Karpas-422 (cell line): ENCODE measurements at regions not wholly inside any gene's neighbourhood (a gene's known extent, or its start where the extent isn't known, plus 50 kb on each side); places are given as distances from the start of the nearest gene placed in this dataset.
"Not testable (repeated sequence)": the region's sequence is repeated elsewhere in the genome, so short reads cannot be mapped to it uniquely, and the experiment has no call there.

Source experiments
- DNase-seq: peaks from one replicate; pipeline ENCODE4 v3.0.0-alpha.2; 2015
- H2AFZ ChIP-seq: fragments of 200-600 bp; sonication (generic); 2 replicates; pipeline ENCODE4 v1.6.1; 2014; ENCODE audit warnings: antibody characterized with exemption, low read length, mixed read lengths
- H3K27ac ChIP-seq: fragments of 200-600 bp; sonication (generic); 2 replicates; pipeline ENCODE4 v1.5.1; 2014; ENCODE audit warnings: mild to moderate bottlenecking, low read length, moderate library complexity
- H3K27me3 ChIP-seq: fragments of 200-600 bp; sonication (generic); 2 replicates; pipeline ENCODE4 v1.6.1; 2014; ENCODE audit warnings: low read length, mixed read lengths
- H3K36me3 ChIP-seq: fragments of 200-600 bp; sonication (generic); 2 replicates; pipeline ENCODE4 v1.6.1; 2014; ENCODE audit warnings: low read length, mixed read lengths; ENCODE audit not compliant: insufficient read depth
- H3K4me1 ChIP-seq: fragments of 200-600 bp; sonication (generic); 2 replicates; pipeline ENCODE4 v1.6.1; 2014; ENCODE audit warnings: mild to moderate bottlenecking, low read length, mixed read lengths
- H3K4me2 ChIP-seq: fragments of 200-600 bp; sonication (generic); 2 replicates; pipeline ENCODE4 v1.6.1; 2014; ENCODE audit warnings: low read length, low read depth, mild to moderate bottlenecking; ENCODE audit not compliant: poor library complexity, severe bottlenecking
- H3K4me3 ChIP-seq: fragments of 200-600 bp; sonication (generic); 2 replicates; pipeline ENCODE4 v1.5.1; 2014; ENCODE audit warnings: mild to moderate bottlenecking, antibody characterized with exemption, low read length, mixed read lengths
- H3K79me2 ChIP-seq: fragments of 200-600 bp; sonication (generic); 2 replicates; pipeline ENCODE4 v1.6.1; 2014; ENCODE audit warnings: mild to moderate bottlenecking, low read length, mixed read lengths
- H3K9ac ChIP-seq: fragments of 200-600 bp; sonication (generic); 2 replicates; pipeline ENCODE4 v1.6.0; 2014; ENCODE audit warnings: low read length
- H3K9me2 ChIP-seq: fragments of 200-600 bp; sonication (generic), shearing (Covaris generic); replicated peaks from 2 replicates; pipeline ENCODE4 v1.6.0; 2014; ENCODE audit warnings: mild to moderate bottlenecking, low read length, moderate library complexity; ENCODE audit not compliant: insufficient read depth
- H3K9me3 ChIP-seq: fragments of 300-700, 200-600 bp; sonication (generic); 2 replicates; pipeline ENCODE4 v1.6.1; 2014; ENCODE audit warnings: low read length, mixed read lengths
- H4K20me1 ChIP-seq: fragments of 200-600 bp; sonication (generic); 2 replicates; pipeline ENCODE4 v1.6.1; 2014; ENCODE audit warnings: mild to moderate bottlenecking, antibody characterized with exemption, low read length, low read depth; ENCODE audit not compliant: insufficient read depth

DNA sequence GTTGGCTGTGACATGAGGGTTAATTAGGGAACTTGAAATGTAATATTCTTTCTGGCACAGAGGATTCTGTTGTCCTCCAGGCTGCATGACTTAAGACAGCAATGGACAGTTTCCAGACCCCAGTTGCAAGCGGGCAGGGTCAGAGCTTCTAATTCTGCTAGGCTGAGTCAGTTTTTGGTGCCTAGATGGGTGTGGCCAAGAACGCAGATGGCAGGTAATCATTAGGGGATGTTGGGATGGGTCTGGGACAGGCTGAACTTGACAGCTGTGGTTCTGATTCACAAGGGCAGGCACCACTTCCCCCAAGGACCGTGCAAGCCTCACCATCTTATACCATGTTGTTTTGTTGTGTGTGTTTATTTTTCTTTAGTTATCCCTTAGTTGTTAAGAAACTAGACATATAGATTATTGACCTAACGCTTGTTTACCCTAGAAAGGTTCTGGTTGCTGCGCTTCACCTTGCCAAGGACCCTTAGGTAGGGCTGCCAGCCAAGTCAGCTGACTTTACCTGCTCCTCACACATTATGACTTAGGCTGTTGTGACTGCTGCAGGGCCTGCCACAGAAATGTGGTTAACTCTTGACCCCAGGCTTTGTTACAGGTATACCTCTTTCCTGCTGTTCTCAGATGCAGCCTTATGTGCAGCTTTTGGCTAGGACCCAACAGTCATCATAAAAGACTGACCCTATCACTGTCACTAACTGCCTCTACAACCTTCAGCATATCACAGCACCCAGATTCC, 117.7 kb upstream of the KLF12 start:
- Histone ChIP-seq H3K27me3 (no peaks in the 10 kb centered on the region), H3K36me3 (no peaks in the 10 kb centered on the region), H3K4me2 (no peak overlapping the region), H3K9me3 (no peaks in the 10 kb centered on the region), H3K79me2 (no peaks in the 10 kb centered on the region), H3K4me1 (no peaks in the 10 kb centered on the region), H4K20me1 (no peaks in the 10 kb centered on the region), H3K27ac (no peak overlapping the region), H3K9ac (no peak overlapping the region), H3K4me3 (no peak overlapping the region), H2AFZ (no peak overlapping the region), H3K9me2 (no peaks in the 10 kb centered on the region)
- DNase-seq = no peak

GRCh38 chr13:74250738-74251190, 116.6 kb upstream of the KLF12 start:
- no peaks in the 10 kb centered on the region for H3K36me3 ChIP-seq
- no peaks in the 10 kb centered on the region for H3K27me3 ChIP-seq
- H3K27ac ChIP-seq = no peak overlapping the region
- H3K79me2 ChIP-seq = no peaks in the 10 kb centered on the region
- no peak overlapping the region for H3K4me3 ChIP-seq
- H3K9me3 ChIP-seq = no peaks in the 10 kb centered on the region
- no peak overlapping the region for H3K9ac ChIP-seq
- no peaks in the 10 kb centered on the region for H4K20me1 ChIP-seq
- no peak overlapping the region for H2AFZ ChIP-seq
- H3K9me2 ChIP-seq = no peaks in the 10 kb centered on the region
- no peak for DNase-seq
- no peaks in the 10 kb centered on the region for H3K4me1 ChIP-seq
- H3K4me2 ChIP-seq = no peak overlapping the region

- Histone ChIP-seq H3K27ac (no peak overlapping the region), H3K9ac (no peak overlapping the region), H3K9me2 (no peaks in the 10 kb centered on the region), H3K4me2 (no peak overlapping the region), H3K36me3 (no peaks in the 10 kb centered on the region), H4K20me1 (no peaks in the 10 kb centered on the region), H2AFZ (no peak overlapping the region), H3K9me3 (no peaks in the 10 kb centered on the region), H3K4me1 (no peaks in the 10 kb centered on the region), H3K4me3 (no peak overlapping the region), H3K27me3 (0 out of 2 replicates have a peak, but pooled peaks cover 3% of the 10 kb centered on the region), H3K79me2 (no peaks in the 10 kb centered on the region)
- no peak for DNase-seq
Observed at GRCh38 chr13:74248477-74248876, 114.3 kb upstream of the KLF12 start.

DNA sequence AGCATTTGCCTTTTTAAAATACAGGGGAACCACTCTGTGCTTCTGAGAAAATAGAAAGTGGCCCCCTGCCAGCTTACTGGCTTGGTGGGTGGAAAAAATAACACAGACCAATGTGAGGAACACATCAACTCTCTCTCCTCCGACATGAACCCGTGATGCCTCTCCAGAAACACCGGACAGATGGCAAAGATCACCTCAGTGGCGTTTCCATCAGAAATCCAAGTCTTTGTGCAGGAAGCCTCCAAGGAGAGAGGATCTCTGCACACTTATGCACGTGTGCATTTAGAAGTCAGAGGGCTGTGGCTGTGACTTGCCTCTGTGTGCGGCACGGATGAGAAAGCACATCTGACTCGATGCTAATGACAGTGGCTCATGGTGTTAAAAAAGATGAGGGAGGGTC, 112.3 kb upstream of the KLF12 start:
- no peak overlapping the region for H3K9ac ChIP-seq
- H3K27me3 ChIP-seq = 0 out of 2 replicates have a peak, but pooled peaks cover 3% of the 10 kb centered on the region
- no peak overlapping the region for H3K27ac ChIP-seq
- no peaks in the 10 kb centered on the region for H3K9me2 ChIP-seq
- no peak overlapping the region for H3K4me2 ChIP-seq
- no peak overlapping the region for H2AFZ ChIP-seq
- no peaks in the 10 kb centered on the region for H3K9me3 ChIP-seq
- H3K4me3 ChIP-seq = no peak overlapping the region
- no peak for DNase-seq
- H3K79me2 ChIP-seq = no peaks in the 10 kb centered on the region
- H4K20me1 ChIP-seq = no peaks in the 10 kb centered on the region
- H3K36me3 ChIP-seq = no peaks in the 10 kb centered on the region
- H3K4me1 ChIP-seq = no peaks in the 10 kb centered on the region

- Histone ChIP-seq H3K9ac (no peak overlapping the region), H3K4me1 (no peaks in the 10 kb centered on the region), H4K20me1 (no peaks in the 10 kb centered on the region), H3K4me3 (no peak overlapping the region), H3K9me2 (no peaks in the 10 kb centered on the region), H3K36me3 (no peaks in the 10 kb centered on the region), H3K4me2 (no peak overlapping the region), H3K79me2 (no peaks in the 10 kb centered on the region), H3K27me3 (0 out of 2 replicates have a peak, but pooled peaks cover 3% of the 10 kb centered on the region), H2AFZ (no peak overlapping the region), H3K9me3 (no peaks in the 10 kb centered on the region), H3K27ac (no peak overlapping the region)
- DNase-seq = no peak
Observed at GRCh38 chr13:74243637-74244526, 109.7 kb upstream of the KLF12 start.

- not testable (repeated sequence) for H3K4me2 ChIP-seq, H3K9me2 ChIP-seq, H3K9ac ChIP-seq, DNase-seq, H3K36me3 ChIP-seq, H2AFZ ChIP-seq, H3K27me3 ChIP-seq, H3K9me3 ChIP-seq, H3K27ac ChIP-seq, H4K20me1 ChIP-seq, H3K79me2 ChIP-seq, H3K4me3 ChIP-seq, H3K4me1 ChIP-seq
Observed at GRCh38 chr13:74241343-74241742, 107.1 kb upstream of the KLF12 start.

GRCh38 chr13:74230984-74231501, 96.8 kb upstream of the KLF12 start:
- Histone ChIP-seq H3K36me3 (no peaks in the 10 kb centered on the region), H3K9me3 (no peaks in the 10 kb centered on the region), H3K27ac (no peak overlapping the region), H3K27me3 (no peaks in the 10 kb centered on the region; the same call in 1 of the 2 replicates), H4K20me1 (no peaks in the 10 kb centered on the region), H3K9me2 (no peaks in the 10 kb centered on the region), H3K9ac (no peak overlapping the region), H2AFZ (no peak overlapping the region), H3K79me2 (no peaks in the 10 kb centered on the region), H3K4me3 (no peak overlapping the region), H3K4me1 (no peaks in the 10 kb centered on the region), H3K4me2 (no peak overlapping the region)
- DNase-seq = no peak

DNA sequence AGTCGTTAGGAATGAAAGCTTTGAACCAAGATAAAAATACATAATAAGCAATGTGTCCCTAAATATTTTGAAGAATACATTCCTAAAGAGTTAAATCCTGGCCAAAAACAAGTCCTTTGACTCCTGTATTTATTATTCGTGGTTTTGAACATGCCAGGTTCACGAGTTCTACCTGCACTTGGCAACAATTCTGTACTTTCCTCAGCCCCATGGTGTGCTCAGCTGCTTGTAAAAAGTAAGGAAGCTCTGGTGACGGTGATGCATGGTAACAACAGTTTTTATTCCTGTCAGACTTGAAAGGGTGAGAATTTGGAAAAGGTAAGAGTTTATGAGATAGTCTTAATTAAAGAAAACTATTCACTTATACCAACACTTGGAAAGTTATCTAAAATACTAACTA, 95.0 kb upstream of the KLF12 start:
- H3K9me2 ChIP-seq = no peaks in the 10 kb centered on the region
- H3K4me2 ChIP-seq = no peak overlapping the region
- H3K4me1 ChIP-seq = no peaks in the 10 kb centered on the region
- H3K4me3 ChIP-seq = no peak overlapping the region
- H3K27ac ChIP-seq = no peak overlapping the region
- H3K9me3 ChIP-seq = no peaks in the 10 kb centered on the region
- H3K27me3 ChIP-seq = no peaks in the 10 kb centered on the region; the same call in 1 of the 2 replicates
- no peak for DNase-seq
- H3K79me2 ChIP-seq = no peaks in the 10 kb centered on the region
- no peak overlapping the region for H3K9ac ChIP-seq
- no peak overlapping the region for H2AFZ ChIP-seq
- H3K36me3 ChIP-seq = no peaks in the 10 kb centered on the region
- no peaks in the 10 kb centered on the region for H4K20me1 ChIP-seq
